ENCODE measurements at regions not wholly inside any gene's neighbourhood (a gene's known extent, or its start where the extent isn't known, plus 50 kb on each side); places are given as distances from the start of the nearest gene placed in this dataset.

DNA sequence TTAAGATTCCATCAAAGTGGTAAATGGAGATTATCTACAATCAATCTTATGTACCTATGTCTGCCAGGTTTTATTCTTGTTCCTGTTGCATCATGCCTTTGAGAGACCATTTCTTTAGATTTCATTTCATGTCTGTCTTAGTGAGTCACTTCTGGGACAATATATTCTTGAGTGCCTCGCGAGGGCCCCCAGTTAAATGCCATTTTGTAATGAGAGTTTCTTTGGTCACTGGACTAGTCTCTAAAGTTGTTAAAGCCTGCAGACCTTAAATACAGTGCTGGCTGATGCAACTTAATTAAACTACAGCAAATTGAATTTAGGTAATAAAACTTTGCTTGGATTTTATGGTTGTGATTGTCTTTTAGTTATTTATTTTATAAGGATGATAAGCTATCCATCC lies 87.2 kb upstream of the PITX2 start:
- ChIA-PET POLR2A (no interaction called here), CTCF (no interaction called here)
- Histone ChIP-seq H3K9me3 (replicated peaks; ENCODE audit: control insufficient read depth, insufficient read depth, low read length) (no peaks in the 10 kb centered on the region), H3K4me2 (ENCODE audit: insufficient read depth, low read length) (no peak overlapping the region), H3K4me1 (ENCODE audit: control insufficient read depth, extremely low read depth, insufficient read depth, low read length) (no peaks in the 10 kb centered on the region), H3K9me1 (replicated peaks; ENCODE audit: control insufficient read depth, extremely low read depth, insufficient read depth, low read length) (no peaks in the 10 kb centered on the region), H3K9ac (replicated peaks; ENCODE audit: extremely low read depth, insufficient read depth, low read length) (no peak overlapping the region), H3K79me2 (ENCODE audit: control insufficient read depth, insufficient read depth, low read length) (no peaks in the 10 kb centered on the region), H2AFZ (ENCODE audit: low read depth, low read length) (no peak overlapping the region), H3K4me3 (replicated peaks in 1 of 3; ENCODE audit: insufficient read depth in 1 of 3, low read depth in 1 of 3, low read length in 3 of 3) (no peak overlapping the region), H3K27ac (ENCODE audit: insufficient read depth, low read depth, low read length) (no peak overlapping the region), H3K36me3 (ENCODE audit: control insufficient read depth in 2 of 2, extremely low read depth in 1 of 2, insufficient read depth in 2 of 2, low read length in 2 of 2) (no peaks in the 10 kb centered on the region), H4K20me1 (replicated peaks; ENCODE audit: control insufficient read depth, extremely low read depth, insufficient read depth, low read length) (no peaks in the 10 kb centered on the region), H3K27me3 (ENCODE audit: control insufficient read depth in 2 of 2, insufficient read depth in 2 of 2, low read length in 2 of 2) (no peaks in the 10 kb centered on the region)
- FAIRE-seq (no peak), DNase-seq (ENCODE audit: low read depth, low spot score) (no peak)
- dilution Hi-C loops (cut with MboI; ENCODE audit: extremely low pct_ligation_motif_present, low sequenced_read_pairs) = no loop called here
- TF ChIP-seq POLR2A (IDR thresholded peaks at IDR 0.05; ENCODE audit: low read depth, low read length) (no peak), MYC (IDR thresholded peaks at IDR 0.05; ENCODE audit: low read depth, low read length) (no peak), EZH2 (IDR thresholded peaks at IDR 0.05; ENCODE audit: borderline replicate concordance, low read depth, low read length, severe bottlenecking) (no peak), GATA2 (IDR thresholded peaks at IDR 0.05; ENCODE audit: insufficient read depth, insufficient read length, low read depth, low read length) (no peak), POLR2AphosphoS5 (IDR thresholded peaks at IDR 0.05; ENCODE audit: insufficient read depth, low read depth, low read length) (no peak), FOS (IDR thresholded peaks at IDR 0.05; ENCODE audit: borderline replicate concordance, insufficient read depth, low read length) (no peak), JUN (IDR thresholded peaks at IDR 0.05; ENCODE audit: borderline replicate concordance, insufficient read depth, insufficient read length, low read depth) (no peak)
- TF ChIP-seq, protein P1, sequence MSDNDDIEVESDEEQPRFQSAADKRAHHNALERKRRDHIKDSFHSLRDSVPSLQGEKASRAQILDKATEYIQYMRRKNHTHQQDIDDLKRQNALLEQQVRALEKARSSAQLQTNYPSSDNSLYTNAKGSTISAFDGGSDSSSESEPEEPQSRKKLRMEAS (IDR thresholded peaks at IDR 0.05; ENCODE audit: insufficient read depth, insufficient read length) = no peak
- TF ChIP-seq, protein P2, sequence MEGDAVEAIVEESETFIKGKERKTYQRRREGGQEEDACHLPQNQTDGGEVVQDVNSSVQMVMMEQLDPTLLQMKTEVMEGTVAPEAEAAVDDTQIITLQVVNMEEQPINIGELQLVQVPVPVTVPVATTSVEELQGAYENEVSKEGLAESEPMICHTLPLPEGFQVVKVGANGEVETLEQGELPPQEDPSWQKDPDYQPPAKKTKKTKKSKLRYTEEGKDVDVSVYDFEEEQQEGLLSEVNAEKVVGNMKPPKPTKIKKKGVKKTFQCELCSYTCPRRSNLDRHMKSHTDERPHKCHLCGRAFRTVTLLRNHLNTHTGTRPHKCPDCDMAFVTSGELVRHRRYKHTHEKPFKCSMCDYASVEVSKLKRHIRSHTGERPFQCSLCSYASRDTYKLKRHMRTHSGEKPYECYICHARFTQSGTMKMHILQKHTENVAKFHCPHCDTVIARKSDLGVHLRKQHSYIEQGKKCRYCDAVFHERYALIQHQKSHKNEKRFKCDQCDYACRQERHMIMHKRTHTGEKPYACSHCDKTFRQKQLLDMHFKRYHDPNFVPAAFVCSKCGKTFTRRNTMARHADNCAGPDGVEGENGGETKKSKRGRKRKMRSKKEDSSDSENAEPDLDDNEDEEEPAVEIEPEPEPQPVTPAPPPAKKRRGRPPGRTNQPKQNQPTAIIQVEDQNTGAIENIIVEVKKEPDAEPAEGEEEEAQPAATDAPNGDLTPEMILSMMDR (IDR thresholded peaks at IDR 0.05; ENCODE audit: extremely low read depth in 1 of 2, insufficient read depth in 1 of 2, low read depth in 1 of 2, low read length in 2 of 2) = no peak
- BruUV-seq (replicated peaks) = no TSS peak
- intact Hi-C loops (cut with micrococcal nuclease) = no loop called here

Measured in endothelial cell of umbilical vein (primary cell).